PC-3 (cell line): ENCODE measurements at regions not wholly inside any gene's neighbourhood (a gene's known extent, or its start where the extent isn't known, plus 50 kb on each side); places are given as distances from the start of the nearest gene placed in this dataset.

ENCODE experiments used
- ATAC-seq: fragments of 200-7000 bp; cut with Tn5 transposase; 2 replicates; pipeline ENCODE4 v1.9.1; 2020; ENCODE audit warnings: mild to moderate bottlenecking, moderate library complexity
- BruUV-seq: library from RNA; stranded (reverse); fragments of 400-500 nt; replicated peaks from 2 replicates; lab custom pipeline; 2021; lab: Mats Ljungman, UMichigan
- CTCF ChIA-PET: fragments of 300-600 bp; sonication (Branson Sonifier 250); formaldehyde crosslinking; loops from one replicate; lab custom pipeline; 2022; ENCODE audit warnings: antibody characterized with exemption; lab: Charles Lee
- POLR2A ChIA-PET: fragments of 300-600 bp; sonication (Branson Sonifier 250); formaldehyde crosslinking; loops from one replicate; lab custom pipeline; 2022; ENCODE audit warnings: antibody characterized with exemption; ENCODE audit not compliant: unreplicated experiment; lab: Charles Lee
- DNase-seq: peaks from one replicate; pipeline ENCODE4 v3.0.0-alpha.2; 2015
- H2AFZ ChIP-seq: fragments of 300-600 bp; sonication (generic); 2 replicates; pipeline ENCODE4 v1.6.0; 2016; ENCODE audit warnings: antibody characterized with exemption, low read length
- H3F3A ChIP-seq: fragments of 300-600 bp; sonication (generic); one replicate; pipeline ENCODE4 v1.6.0; 2017; ENCODE audit warnings: antibody characterized with exemption, low read length, control low read depth, mild to moderate bottlenecking; ENCODE audit not compliant: unreplicated experiment
- H3K27ac ChIP-seq: fragments of 300-600 bp; sonication (generic); 2 replicates; pipeline ENCODE4 v1.5.1; 2016; ENCODE audit warnings: mild to moderate bottlenecking, low read length
- H3K27me3 ChIP-seq: fragments of 300-600 bp; sonication (generic); 2 replicates; pipeline ENCODE4 v1.6.1; 2016; ENCODE audit warnings: low read length, mixed read lengths
- H3K36me3 ChIP-seq: fragments of 300-600 bp; sonication (generic); 2 replicates; pipeline ENCODE4 v1.6.1; 2016; ENCODE audit warnings: low read depth, mixed run types, low read length, mixed read lengths
- H3K4me1 ChIP-seq: fragments of 300-600 bp; sonication (generic); 2 replicates; pipeline ENCODE4 v1.5.1; 2016; ENCODE audit warnings: low read length; ENCODE audit not compliant: insufficient read depth
- H3K4me2 ChIP-seq: fragments of 300-600 bp; sonication (generic); 2 replicates; pipeline ENCODE4 v1.6.0; 2016; ENCODE audit warnings: low read length
- H3K4me3 ChIP-seq: fragments of 300-600 bp; sonication (generic); 2 replicates; pipeline ENCODE4 v1.5.1; 2016; ENCODE audit warnings: mild to moderate bottlenecking, low read length, mixed read lengths
- H3K79me2 ChIP-seq: fragments of 300-600 bp; sonication (generic); 2 replicates; pipeline ENCODE4 v1.6.1; 2017; ENCODE audit warnings: low read length, mixed read lengths
- H3K9ac ChIP-seq: fragments of 300-600 bp; sonication (generic); 2 replicates; pipeline ENCODE4 v1.6.0; 2016; ENCODE audit warnings: mild to moderate bottlenecking, low read length
- H3K9me2 ChIP-seq: fragments of 300-600 bp; sonication (generic); replicated peaks from 2 replicates; pipeline ENCODE4 v1.6.1; 2016; ENCODE audit warnings: mixed run types, low read length, mixed read lengths
- H3K9me3 ChIP-seq: fragments of 300-600 bp; sonication (generic); 2 replicates; pipeline ENCODE4 v1.6.1; 2016; ENCODE audit warnings: low read length, mixed read lengths
- H4K20me1 ChIP-seq: fragments of 300-600 bp; sonication (generic); 2 replicates; pipeline ENCODE4 v1.6.1; 2016; ENCODE audit warnings: low read length, mixed read lengths
- EZH2 ChIP-seq: fragments of 300-600 bp; sonication (generic); IDR thresholded peaks from one replicate; pipeline ENCODE4 v1.6.1; 2017; ENCODE audit warnings: antibody characterized with exemption, mild to moderate bottlenecking, low read length; ENCODE audit not compliant: unreplicated experiment
- EZH2phosphoT487 ChIP-seq: fragments of 300-600 bp; sonication (generic); IDR thresholded peaks from 2 replicates; pipeline ENCODE4 v1.6.1; 2018; ENCODE audit warnings: mild to moderate bottlenecking, antibody characterized with exemption, low read length, borderline replicate concordance
- intact Hi-C: fragments of 100-400 bp; cut with micrococcal nuclease; formaldehyde crosslinking; loops from 2 replicates; pipeline ENCODE4 v1.9.0; 2023
- TF ChIP-seq, protein P1 (sequence below): fragments of 300-600 bp; sonication (generic); conservative IDR thresholded peaks from 2 replicates; pipeline ENCODE4 v1.5.1; 2017; ENCODE audit warnings: antibody characterized with exemption, low read depth, mild to moderate bottlenecking, low read length

DNA sequence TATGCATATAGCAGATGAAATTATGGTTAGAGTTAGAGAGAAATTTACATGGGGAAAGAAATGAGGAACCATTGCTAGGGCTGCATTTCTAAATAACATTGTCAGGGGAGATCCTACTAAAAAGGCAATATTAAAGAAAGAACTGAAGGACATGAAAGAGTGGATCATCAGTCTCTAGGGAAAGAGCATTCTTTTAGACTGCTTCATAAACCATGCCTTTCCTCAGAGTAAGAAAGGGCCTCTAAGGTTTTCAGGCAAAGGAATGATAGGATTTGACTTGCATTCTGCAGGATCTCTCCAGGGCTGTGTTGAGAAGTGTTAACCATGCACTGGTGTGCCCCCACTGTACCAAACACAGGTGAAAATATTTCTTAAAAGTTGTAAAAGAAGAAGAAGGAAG, 385.4 kb upstream of the MAD2L1 start:
- Histone ChIP-seq H3K4me3 (no peak overlapping the region), H3K9ac (no peak overlapping the region), H3K9me3 (no peaks in the 10 kb centered on the region), H3K27ac (no peak overlapping the region), H4K20me1 (no peaks in the 10 kb centered on the region), H3K27me3 (peaks cover 6% of the 10 kb centered on the region; the same call in 1 of the 2 replicates), H3F3A (no peaks in the 10 kb centered on the region), H2AFZ (no peak overlapping the region), H3K79me2 (no peaks in the 10 kb centered on the region), H3K4me1 (no peaks in the 10 kb centered on the region), H3K9me2 (no peaks in the 10 kb centered on the region), H3K4me2 (no peak overlapping the region), H3K36me3 (no peaks in the 10 kb centered on the region)
- no TSS peak for BruUV-seq
- TF ChIP-seq, protein P1, sequence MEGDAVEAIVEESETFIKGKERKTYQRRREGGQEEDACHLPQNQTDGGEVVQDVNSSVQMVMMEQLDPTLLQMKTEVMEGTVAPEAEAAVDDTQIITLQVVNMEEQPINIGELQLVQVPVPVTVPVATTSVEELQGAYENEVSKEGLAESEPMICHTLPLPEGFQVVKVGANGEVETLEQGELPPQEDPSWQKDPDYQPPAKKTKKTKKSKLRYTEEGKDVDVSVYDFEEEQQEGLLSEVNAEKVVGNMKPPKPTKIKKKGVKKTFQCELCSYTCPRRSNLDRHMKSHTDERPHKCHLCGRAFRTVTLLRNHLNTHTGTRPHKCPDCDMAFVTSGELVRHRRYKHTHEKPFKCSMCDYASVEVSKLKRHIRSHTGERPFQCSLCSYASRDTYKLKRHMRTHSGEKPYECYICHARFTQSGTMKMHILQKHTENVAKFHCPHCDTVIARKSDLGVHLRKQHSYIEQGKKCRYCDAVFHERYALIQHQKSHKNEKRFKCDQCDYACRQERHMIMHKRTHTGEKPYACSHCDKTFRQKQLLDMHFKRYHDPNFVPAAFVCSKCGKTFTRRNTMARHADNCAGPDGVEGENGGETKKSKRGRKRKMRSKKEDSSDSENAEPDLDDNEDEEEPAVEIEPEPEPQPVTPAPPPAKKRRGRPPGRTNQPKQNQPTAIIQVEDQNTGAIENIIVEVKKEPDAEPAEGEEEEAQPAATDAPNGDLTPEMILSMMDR, result no peak
- TF ChIP-seq EZH2 (no peak), EZH2phosphoT487 (no peak)
- ChIA-PET CTCF (no interaction called here), POLR2A (no interaction called here)
- intact Hi-C loops, result no loop called here
- ATAC-seq (no peak), DNase-seq (no peak)

DNA sequence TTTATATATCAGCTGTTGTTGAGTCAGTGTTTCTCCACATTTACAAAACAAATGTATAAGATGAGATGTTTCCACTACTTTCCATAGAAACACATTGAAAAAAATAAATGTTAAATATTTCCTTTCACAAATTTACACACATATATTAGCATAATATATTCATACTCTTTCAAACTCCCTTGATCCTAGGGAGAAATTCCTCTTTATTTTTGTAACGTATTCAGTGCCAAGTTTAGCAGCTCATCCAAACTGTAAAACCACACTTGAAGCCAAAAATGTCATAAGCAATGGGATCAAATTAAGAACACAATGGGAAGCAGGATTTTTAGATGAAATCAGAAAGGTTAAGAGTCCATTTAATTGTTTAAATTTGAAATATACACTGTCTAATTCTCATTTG, 381.1 kb upstream of the MAD2L1 start:
- POLR2A ChIA-PET, result no interaction called here
- BruUV-seq, result no TSS peak
- CTCF ChIA-PET, result no interaction called here

DNA sequence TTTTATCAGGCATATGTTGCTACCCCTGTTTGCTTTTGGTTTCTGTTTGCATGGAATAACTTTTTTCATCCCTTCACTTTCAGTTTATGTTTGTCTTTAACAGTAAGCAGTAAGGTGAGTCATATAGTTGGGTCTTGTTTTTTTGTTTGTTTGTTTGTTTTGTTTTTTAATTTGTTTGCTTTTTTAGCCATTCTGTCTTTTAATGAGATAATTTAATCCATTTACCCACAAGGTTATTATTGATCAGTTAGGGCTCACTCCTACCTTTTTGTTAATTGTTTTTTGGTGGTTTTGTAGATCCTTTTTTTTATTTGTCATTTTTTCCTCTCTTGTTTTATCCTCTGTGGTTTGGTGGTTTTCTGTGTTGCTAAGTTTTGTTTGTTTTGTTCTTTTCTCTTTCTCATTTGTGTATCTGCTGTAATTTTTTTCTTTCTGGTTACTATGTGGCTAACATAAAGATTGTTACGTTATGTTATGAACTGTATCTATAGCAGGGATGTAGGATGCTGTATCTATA, 379.5 kb upstream of the MAD2L1 start:
- no peak overlapping the region for H3K4me3 ChIP-seq
- H3K9me2 ChIP-seq, result no peaks in the 10 kb centered on the region
- no peaks in the 10 kb centered on the region for H3K79me2 ChIP-seq
- BruUV-seq, result no TSS peak
- no peak for TF ChIP-seq EZH2phosphoT487
- TF ChIP-seq, protein P1, result no peak
- no peaks in the 10 kb centered on the region for H4K20me1 ChIP-seq
- intact Hi-C loops, result no loop called here
- H3K27me3 ChIP-seq, result peaks cover 6% of the 10 kb centered on the region; the same call in 1 of the 2 replicates
- no peak for DNase-seq
- no peak overlapping the region for H3K27ac ChIP-seq
- H3K4me2 ChIP-seq, result no peak overlapping the region
- H3F3A ChIP-seq, result no peaks in the 10 kb centered on the region
- no peak overlapping the region for H2AFZ ChIP-seq
- no peaks in the 10 kb centered on the region for H3K4me1 ChIP-seq
- ChIA-PET CTCF (no interaction called here), POLR2A (no interaction called here)
- H3K36me3 ChIP-seq, result no peaks in the 10 kb centered on the region
- no peak for ATAC-seq
- no peak overlapping the region for H3K9ac ChIP-seq
- H3K9me3 ChIP-seq, result no peaks in the 10 kb centered on the region

More for the DNA sequence above, 381.1 kb upstream of the MAD2L1 start:
- TF ChIP-seq, protein P1, result no peak
- TF ChIP-seq EZH2phosphoT487 (no peak), EZH2 (no peak)
- Histone ChIP-seq H4K20me1 (no peaks in the 10 kb centered on the region), H3K9ac (no peak overlapping the region), H3K79me2 (no peaks in the 10 kb centered on the region), H3F3A (no peaks in the 10 kb centered on the region), H3K4me1 (no peaks in the 10 kb centered on the region), H3K27me3 (peaks cover 6% of the 10 kb centered on the region; the same call in 1 of the 2 replicates), H3K9me2 (no peaks in the 10 kb centered on the region), H3K27ac (no peak overlapping the region), H3K9me3 (no peaks in the 10 kb centered on the region), H2AFZ (no peak overlapping the region), H3K4me2 (no peak overlapping the region), H3K4me3 (no peak overlapping the region), H3K36me3 (no peaks in the 10 kb centered on the region)
- intact Hi-C loops, result no loop called here
- ATAC-seq (no peak), DNase-seq (no peak)
